ENCODE measurements at regions not wholly inside any gene's neighbourhood (a gene's known extent, or its start where the extent isn't known, plus 50 kb on each side); places are given as distances from the start of the nearest gene placed in this dataset.

DNA sequence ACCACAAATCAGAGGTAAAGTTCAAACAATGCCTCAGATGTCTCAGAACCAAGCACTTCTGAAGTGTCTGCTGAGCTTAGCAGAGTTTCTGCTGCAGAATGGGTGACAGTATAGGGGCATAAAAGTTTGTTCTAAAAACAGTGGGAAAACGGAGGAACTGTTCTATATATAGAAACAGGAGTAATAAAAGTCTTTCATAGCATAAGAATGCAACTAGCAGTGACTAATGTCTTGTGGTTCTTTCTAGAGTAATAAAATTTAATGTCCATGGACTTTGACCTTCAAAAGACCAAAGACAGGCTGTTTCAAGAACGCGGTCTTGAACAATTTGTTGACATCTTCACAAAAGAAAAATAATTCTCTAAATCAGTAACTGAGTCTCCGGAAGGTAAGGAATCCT, 107.5 kb upstream of the FAR2 start:
- peak overlapping the region; percentile 66 for H3K4me3 Mint-ChIP-seq (ENCODE audit: unreplicated experiment)
- intact Hi-C loops (cut with micrococcal nuclease; ENCODE audit: unreplicated experiment): no loop called here

DNA sequence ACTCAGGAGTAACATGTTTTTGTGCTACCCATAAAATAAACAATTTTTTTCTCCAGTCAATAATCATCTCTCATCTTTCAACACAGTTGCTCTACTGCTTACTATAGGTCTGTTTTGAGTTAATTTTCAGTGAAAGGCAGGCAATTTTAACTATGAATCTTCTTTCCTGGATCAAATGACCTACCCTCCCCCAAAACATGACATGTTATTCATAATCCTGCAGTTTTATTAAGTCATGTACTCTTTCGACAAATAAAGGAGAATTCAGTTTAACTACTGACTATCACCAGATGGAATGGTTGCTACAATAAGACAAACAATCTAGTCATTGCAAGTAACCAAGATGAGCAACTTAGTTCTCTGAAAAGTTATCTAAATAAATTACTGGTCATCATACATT, 106.0 kb upstream of the FAR2 start:
- Mint-ChIP-seq H3K27me3 (ENCODE audit: insufficient read depth, unreplicated experiment) (no peaks in the 10 kb centered on the region), H3K9me3 (ENCODE audit: unreplicated experiment) (peaks cover 8% of the 10 kb centered on the region), H3K4me1 (ENCODE audit: low read depth, unreplicated experiment) (peaks cover 28% of the 10 kb centered on the region), H3K4me3 (ENCODE audit: unreplicated experiment) (no peak overlapping the region), H3K36me3 (ENCODE audit: insufficient read depth, unreplicated experiment) (no peaks in the 10 kb centered on the region), H3K27ac (ENCODE audit: unreplicated experiment) (no peak overlapping the region)
- Histone ChIP-seq H3K9me3 (no peaks in the 10 kb centered on the region), H3K4me1 (peaks cover 29% of the 10 kb centered on the region), H3K4me3 (ENCODE audit: low read depth, low read length) (no peak overlapping the region), H3K27me3 (replicated peaks; ENCODE audit: control insufficient read depth, insufficient read depth, low read length) (no peaks in the 10 kb centered on the region), H3K36me3 (ENCODE audit: control insufficient read depth, insufficient read depth, low read length) (no peaks in the 10 kb centered on the region)
- ChIA-PET POLR2A (interaction anchor here (0.6 kb wide), 1 partner anchor 591 kb away, joined by 4 read pairs; no protein-coding TSS in a partner anchor), CTCF (no interaction called here)
- DNase-seq: no peak
- intact Hi-C loops (cut with micrococcal nuclease; ENCODE audit: unreplicated experiment): no loop called here
- no TSS peak for BruUV-seq (replicated peaks)
- TF ChIP-seq, protein P1, sequence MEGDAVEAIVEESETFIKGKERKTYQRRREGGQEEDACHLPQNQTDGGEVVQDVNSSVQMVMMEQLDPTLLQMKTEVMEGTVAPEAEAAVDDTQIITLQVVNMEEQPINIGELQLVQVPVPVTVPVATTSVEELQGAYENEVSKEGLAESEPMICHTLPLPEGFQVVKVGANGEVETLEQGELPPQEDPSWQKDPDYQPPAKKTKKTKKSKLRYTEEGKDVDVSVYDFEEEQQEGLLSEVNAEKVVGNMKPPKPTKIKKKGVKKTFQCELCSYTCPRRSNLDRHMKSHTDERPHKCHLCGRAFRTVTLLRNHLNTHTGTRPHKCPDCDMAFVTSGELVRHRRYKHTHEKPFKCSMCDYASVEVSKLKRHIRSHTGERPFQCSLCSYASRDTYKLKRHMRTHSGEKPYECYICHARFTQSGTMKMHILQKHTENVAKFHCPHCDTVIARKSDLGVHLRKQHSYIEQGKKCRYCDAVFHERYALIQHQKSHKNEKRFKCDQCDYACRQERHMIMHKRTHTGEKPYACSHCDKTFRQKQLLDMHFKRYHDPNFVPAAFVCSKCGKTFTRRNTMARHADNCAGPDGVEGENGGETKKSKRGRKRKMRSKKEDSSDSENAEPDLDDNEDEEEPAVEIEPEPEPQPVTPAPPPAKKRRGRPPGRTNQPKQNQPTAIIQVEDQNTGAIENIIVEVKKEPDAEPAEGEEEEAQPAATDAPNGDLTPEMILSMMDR (IDR thresholded peaks at IDR 0.05; ENCODE audit: insufficient read depth in 1 of 2, low read depth in 1 of 2, low read length in 1 of 2, severe bottlenecking in 1 of 2, unreplicated experiment in 1 of 2): no peak

More for the DNA sequence above, 107.5 kb upstream of the FAR2 start:
- Mint-ChIP-seq H3K27ac (ENCODE audit: unreplicated experiment) (peak overlapping the region; percentile 84), H3K36me3 (ENCODE audit: insufficient read depth, unreplicated experiment) (no peaks in the 10 kb centered on the region), H3K27me3 (ENCODE audit: insufficient read depth, unreplicated experiment) (no peaks in the 10 kb centered on the region), H3K9me3 (ENCODE audit: unreplicated experiment) (peaks cover 2% of the 10 kb centered on the region), H3K4me1 (ENCODE audit: low read depth, unreplicated experiment) (peaks cover 28% of the 10 kb centered on the region)
- Histone ChIP-seq H3K9me3 (no peaks in the 10 kb centered on the region), H3K27me3 (replicated peaks; ENCODE audit: control insufficient read depth, insufficient read depth, low read length) (no peaks in the 10 kb centered on the region), H3K36me3 (ENCODE audit: control insufficient read depth, insufficient read depth, low read length) (no peaks in the 10 kb centered on the region), H3K4me1 (peaks cover 29% of the 10 kb centered on the region), H3K4me3 (ENCODE audit: low read depth, low read length) (no peak overlapping the region)
- CTCF ChIA-PET: no interaction called here
- peak in 1 of 2 experiments; percentile 41 for DNase-seq
- no TSS peak for BruUV-seq (replicated peaks)
- POLR2A ChIA-PET: no interaction called here
- TF ChIP-seq, protein P1 (IDR thresholded peaks at IDR 0.05; ENCODE audit: insufficient read depth in 1 of 2, low read depth in 1 of 2, low read length in 1 of 2, severe bottlenecking in 1 of 2, unreplicated experiment in 1 of 2): no peak

DNA sequence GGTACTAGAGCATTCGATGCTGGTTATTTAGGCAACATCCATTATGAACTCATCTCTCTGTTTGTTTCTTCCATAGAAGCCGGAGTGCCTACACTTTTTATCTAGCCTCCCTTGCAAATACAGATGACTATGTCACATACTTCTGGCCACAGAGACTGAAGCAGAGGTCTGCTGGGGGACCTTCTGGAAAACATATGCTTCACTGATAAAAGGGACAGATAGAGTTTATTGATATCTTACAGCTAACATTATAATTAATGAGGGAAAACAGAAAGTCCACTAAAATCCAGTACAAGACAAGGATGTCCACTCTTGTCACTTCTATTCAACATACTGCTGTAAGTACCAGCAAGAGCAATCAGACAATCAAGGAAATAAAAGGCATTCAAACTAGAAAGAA, 104.3 kb upstream of the FAR2 start:
- TF ChIP-seq, protein P1 (IDR thresholded peaks at IDR 0.05; ENCODE audit: insufficient read depth in 1 of 2, low read depth in 1 of 2, low read length in 1 of 2, severe bottlenecking in 1 of 2, unreplicated experiment in 1 of 2): no peak
- H3K9me3 ChIP-seq: no peaks in the 10 kb centered on the region
- H3K27ac Mint-ChIP-seq (ENCODE audit: unreplicated experiment): no peak overlapping the region
- no peaks in the 10 kb centered on the region for H3K27me3 ChIP-seq (replicated peaks; ENCODE audit: control insufficient read depth, insufficient read depth, low read length)
- no peaks in the 10 kb centered on the region for H3K36me3 ChIP-seq (ENCODE audit: control insufficient read depth, insufficient read depth, low read length)
- POLR2A ChIA-PET: no interaction called here
- BruUV-seq (replicated peaks): no TSS peak
- H3K27me3 Mint-ChIP-seq (ENCODE audit: insufficient read depth, unreplicated experiment): no peaks in the 10 kb centered on the region
- peaks cover 15% of the 10 kb centered on the region for H3K9me3 Mint-ChIP-seq (ENCODE audit: unreplicated experiment)
- DNase-seq: no peak
- peaks cover 22% of the 10 kb centered on the region for H3K4me1 Mint-ChIP-seq (ENCODE audit: low read depth, unreplicated experiment)
- H3K4me1 ChIP-seq: peaks cover 24% of the 10 kb centered on the region
- intact Hi-C loops (cut with micrococcal nuclease; ENCODE audit: unreplicated experiment): no loop called here
- no peaks in the 10 kb centered on the region for H3K36me3 Mint-ChIP-seq (ENCODE audit: insufficient read depth, unreplicated experiment)
- no peak overlapping the region for H3K4me3 Mint-ChIP-seq (ENCODE audit: unreplicated experiment)
- CTCF ChIA-PET: no interaction called here
- no peak overlapping the region for H3K4me3 ChIP-seq (ENCODE audit: low read depth, low read length)
